Liver (tissue), 8 donors: ENCODE measurements at regions not wholly inside any gene's neighbourhood (a gene's known extent, or its start where the extent isn't known, plus 50 kb on each side); places are given as distances from the start of the nearest gene placed in this dataset.

ENCODE experiments used
- DNase-seq: peaks from one replicate; pipeline ENCODE4 v3.0.0-alpha.2; 2017; ENCODE audit warnings: low spot score
- H3K27ac ChIP-seq, 2 donors: one replicate each; pipeline ENCODE4 v1.7.0; 2013; ENCODE audit warnings: inconsistent platforms in 2 of 2, low read length in 2 of 2, control low read depth in 1 of 2, low read depth in 1 of 2, mild to moderate bottlenecking in 1 of 2
- H3K27me3 ChIP-seq, 4 donors: one replicate each; pipeline versions ENCODE4 v1.6.1 to v1.7.0; 2013; ENCODE audit warnings: low read length in 3 of 4, inconsistent platforms in 1 of 4, mild to moderate bottlenecking in 1 of 4, moderate library complexity in 1 of 4; ENCODE audit not compliant: control insufficient read depth in 4 of 4, insufficient read depth in 4 of 4
- H3K36me3 ChIP-seq, 4 donors: one replicate each; pipeline versions ENCODE4 v1.6.1 to v1.7.0; 2013; ENCODE audit warnings: low read length in 3 of 4, mild to moderate bottlenecking in 3 of 4, low read depth in 1 of 4, moderate library complexity in 1 of 4; ENCODE audit not compliant: control insufficient read depth in 4 of 4, insufficient read depth in 3 of 4
- H3K4me1 ChIP-seq, 4 donors: one replicate each; pipeline versions ENCODE4 v1.6.1 to v1.7.0; 2013; ENCODE audit warnings: low read length in 3 of 4, mild to moderate bottlenecking in 3 of 4, moderate library complexity in 1 of 4; ENCODE audit not compliant: control insufficient read depth in 4 of 4, insufficient read depth in 4 of 4
- H3K4me3 ChIP-seq, 3 donors: one replicate each; pipeline versions ENCODE4 v1.6.1 to v1.7.0; 2013; ENCODE audit warnings: low read length in 3 of 3, control low read depth in 1 of 3, low read depth in 1 of 3, mild to moderate bottlenecking in 1 of 3
- H3K9ac ChIP-seq, 2 donors: one replicate each; pipeline ENCODE4 v1.7.0; 2013; ENCODE audit warnings: low read length in 2 of 2, mild to moderate bottlenecking in 2 of 2, moderate library complexity in 2 of 2, control low read depth in 1 of 2, low read depth in 1 of 2
- H3K9me3 ChIP-seq, 4 donors: one replicate each; pipeline versions ENCODE4 v1.6.1 to v1.7.0; 2013; ENCODE audit warnings: low read length in 3 of 4; ENCODE audit not compliant: control insufficient read depth in 4 of 4
- EGR1 ChIP-seq, 2 donors: IDR thresholded peaks; 2 replicates each; pipeline ENCODE4 v1.6.1; 2016 to 2018; ENCODE audit warnings: antibody characterized with exemption in 2 of 2, low read depth in 2 of 2
- FOXA1 ChIP-seq: IDR thresholded peaks from 2 replicates; pipeline ENCODE4 v1.6.1; 2016; ENCODE audit warnings: antibody characterized with exemption
- HNF4A ChIP-seq, 2 donors: conservative IDR thresholded peaks; 2 replicates each; pipeline ENCODE4 v1.6.1; 2016; ENCODE audit warnings: antibody characterized with exemption in 2 of 2, mild to moderate bottlenecking in 2 of 2
- HNF4G ChIP-seq: IDR thresholded peaks from 2 replicates; pipeline ENCODE4 v1.6.1; 2016; ENCODE audit warnings: antibody characterized with exemption
- JUND ChIP-seq, 2 donors: IDR thresholded peaks; 2 replicates each; pipeline ENCODE4 v1.6.1; 2016; ENCODE audit warnings: antibody characterized with exemption in 2 of 2
- NR2F2 ChIP-seq: IDR thresholded peaks from 2 replicates; pipeline ENCODE4 v1.6.1; 2016; ENCODE audit warnings: antibody characterized with exemption
- RAD21 ChIP-seq, 2 donors: IDR thresholded peaks; 2 replicates each; pipeline ENCODE4 v1.6.1; 2016; ENCODE audit warnings: antibody characterized with exemption in 2 of 2, mild to moderate bottlenecking in 2 of 2
- SP1 ChIP-seq: IDR thresholded peaks from 2 replicates; pipeline ENCODE4 v1.6.1; 2018; ENCODE audit warnings: antibody characterized with exemption, mild to moderate bottlenecking
- TAF1 ChIP-seq: conservative IDR thresholded peaks from 2 replicates; pipeline ENCODE4 v1.6.1; 2016; ENCODE audit warnings: antibody characterized with exemption, mild to moderate bottlenecking
- YY1 ChIP-seq: IDR thresholded peaks from 2 replicates; pipeline ENCODE4 v1.6.1; 2016; ENCODE audit warnings: antibody characterized with exemption, mild to moderate bottlenecking
- WGBS: extraction: QIAGEN DNeasy Blood & Tissue Kit; methylation state at CpG from one replicate; pipeline ENCODE4 v1.1.7; 2013; 5-methylcytosine and 5-hydroxymethylcytosine counted together
- TF ChIP-seq, protein P1 (sequence below): fragments of 150-350 bp; IDR thresholded peaks from 2 replicates; pipeline ENCODE4 v1.5.1; 2017; ENCODE audit warnings: improper control_type of control experiment, low read depth, low read length; ENCODE audit not compliant: missing input control
- TF ChIP-seq, protein P2 (sequence below): IDR thresholded peaks from 2 replicates; pipeline ENCODE4 v1.6.1; 2016; ENCODE audit warnings: antibody characterized with exemption
- TF ChIP-seq, protein P3 (sequence below): IDR thresholded peaks from 2 replicates; pipeline ENCODE4 v1.6.1; 2016; ENCODE audit warnings: antibody characterized with exemption, mild to moderate bottlenecking
- TF ChIP-seq, protein P4 (sequence below): IDR thresholded peaks from 2 replicates; pipeline ENCODE4 v1.6.1; 2016; ENCODE audit warnings: antibody characterized with exemption
- TF ChIP-seq, protein P5 (sequence below): IDR thresholded peaks from 2 replicates; pipeline ENCODE4 v1.6.1; 2016; ENCODE audit warnings: antibody characterized with exemption
- donor health status: healthy.
- donor health status: healthy.
- donor health status: healthy.
- donor health status: healthy.
- donor health status: healthy.

DNA sequence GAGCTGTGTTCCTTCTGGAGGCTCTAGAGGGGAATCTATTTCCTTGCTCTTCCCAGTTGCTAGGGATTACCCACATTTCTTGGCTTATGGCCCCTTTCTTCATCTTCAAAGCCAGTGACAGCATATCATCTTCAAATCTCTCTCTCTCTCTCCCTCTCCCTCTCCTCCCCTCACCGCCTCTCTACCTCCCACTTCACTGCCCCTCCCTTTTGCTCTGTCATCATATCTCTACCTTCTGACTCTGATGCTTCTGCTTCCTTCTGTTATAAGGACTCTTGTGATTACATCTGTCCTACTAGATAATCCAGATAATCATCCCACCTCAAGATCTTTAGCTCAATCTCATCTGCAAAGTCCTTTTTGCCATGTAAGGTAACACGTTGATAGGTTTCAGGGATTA is 93.1 kb upstream of the TEX13D start (continued):
- TF ChIP-seq, protein P1, sequence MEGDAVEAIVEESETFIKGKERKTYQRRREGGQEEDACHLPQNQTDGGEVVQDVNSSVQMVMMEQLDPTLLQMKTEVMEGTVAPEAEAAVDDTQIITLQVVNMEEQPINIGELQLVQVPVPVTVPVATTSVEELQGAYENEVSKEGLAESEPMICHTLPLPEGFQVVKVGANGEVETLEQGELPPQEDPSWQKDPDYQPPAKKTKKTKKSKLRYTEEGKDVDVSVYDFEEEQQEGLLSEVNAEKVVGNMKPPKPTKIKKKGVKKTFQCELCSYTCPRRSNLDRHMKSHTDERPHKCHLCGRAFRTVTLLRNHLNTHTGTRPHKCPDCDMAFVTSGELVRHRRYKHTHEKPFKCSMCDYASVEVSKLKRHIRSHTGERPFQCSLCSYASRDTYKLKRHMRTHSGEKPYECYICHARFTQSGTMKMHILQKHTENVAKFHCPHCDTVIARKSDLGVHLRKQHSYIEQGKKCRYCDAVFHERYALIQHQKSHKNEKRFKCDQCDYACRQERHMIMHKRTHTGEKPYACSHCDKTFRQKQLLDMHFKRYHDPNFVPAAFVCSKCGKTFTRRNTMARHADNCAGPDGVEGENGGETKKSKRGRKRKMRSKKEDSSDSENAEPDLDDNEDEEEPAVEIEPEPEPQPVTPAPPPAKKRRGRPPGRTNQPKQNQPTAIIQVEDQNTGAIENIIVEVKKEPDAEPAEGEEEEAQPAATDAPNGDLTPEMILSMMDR = no peak
- TF ChIP-seq EGR1 (IDR thresholded peaks at IDR 0.05; ENCODE audit: low read depth in 2 of 2) = no peak

DNA sequence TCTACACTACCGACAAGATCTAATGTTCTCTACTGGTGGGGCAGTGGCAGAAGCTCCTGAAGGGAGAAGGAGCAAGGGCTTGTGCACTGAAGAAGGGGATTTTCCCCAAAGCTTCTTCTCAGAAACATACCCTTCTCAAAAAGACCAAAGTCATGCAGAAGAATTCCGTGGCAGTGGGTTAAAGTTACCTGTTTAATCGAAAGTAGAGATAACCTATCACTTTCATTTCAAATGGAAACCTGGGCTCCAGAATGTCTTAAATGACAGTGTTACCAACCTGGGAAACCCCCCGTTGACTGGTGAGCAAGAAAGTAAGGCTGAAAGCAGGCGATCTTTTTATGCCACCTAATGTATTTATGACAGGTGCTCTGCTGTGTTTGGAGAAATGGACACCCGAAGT is 92.5 kb upstream of the TEX13D start:
- DNase-seq = no peak
- Histone ChIP-seq H3K27ac (no peak overlapping the region), H3K4me1 (no peaks in the 10 kb centered on the region), H3K9ac (no peak overlapping the region), H3K9me3 (no peaks in the 10 kb centered on the region), H3K4me3 (no peak overlapping the region), H3K36me3 (no peaks in the 10 kb centered on the region), H3K27me3 (no peaks in the 10 kb centered on the region)
- WGBS = 65% methylated on average over 6 of the region's 6 CpGs
- TF ChIP-seq, protein P2, sequence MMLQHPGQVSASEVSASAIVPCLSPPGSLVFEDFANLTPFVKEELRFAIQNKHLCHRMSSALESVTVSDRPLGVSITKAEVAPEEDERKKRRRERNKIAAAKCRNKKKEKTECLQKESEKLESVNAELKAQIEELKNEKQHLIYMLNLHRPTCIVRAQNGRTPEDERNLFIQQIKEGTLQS = no peak
- TF ChIP-seq EGR1 (IDR thresholded peaks at IDR 0.05; ENCODE audit: low read depth in 2 of 2) (no peak), RAD21 (IDR thresholded peaks at IDR 0.05) (no peak), SP1 (no peak), TAF1 (no peak), HNF4A (conservative IDR thresholded peaks at IDR 0.05) (no peak), HNF4G (no peak), FOXA1 (no peak), YY1 (no peak), NR2F2 (no peak), JUND (IDR thresholded peaks at IDR 0.05) (no peak)
- TF ChIP-seq, protein P3, sequence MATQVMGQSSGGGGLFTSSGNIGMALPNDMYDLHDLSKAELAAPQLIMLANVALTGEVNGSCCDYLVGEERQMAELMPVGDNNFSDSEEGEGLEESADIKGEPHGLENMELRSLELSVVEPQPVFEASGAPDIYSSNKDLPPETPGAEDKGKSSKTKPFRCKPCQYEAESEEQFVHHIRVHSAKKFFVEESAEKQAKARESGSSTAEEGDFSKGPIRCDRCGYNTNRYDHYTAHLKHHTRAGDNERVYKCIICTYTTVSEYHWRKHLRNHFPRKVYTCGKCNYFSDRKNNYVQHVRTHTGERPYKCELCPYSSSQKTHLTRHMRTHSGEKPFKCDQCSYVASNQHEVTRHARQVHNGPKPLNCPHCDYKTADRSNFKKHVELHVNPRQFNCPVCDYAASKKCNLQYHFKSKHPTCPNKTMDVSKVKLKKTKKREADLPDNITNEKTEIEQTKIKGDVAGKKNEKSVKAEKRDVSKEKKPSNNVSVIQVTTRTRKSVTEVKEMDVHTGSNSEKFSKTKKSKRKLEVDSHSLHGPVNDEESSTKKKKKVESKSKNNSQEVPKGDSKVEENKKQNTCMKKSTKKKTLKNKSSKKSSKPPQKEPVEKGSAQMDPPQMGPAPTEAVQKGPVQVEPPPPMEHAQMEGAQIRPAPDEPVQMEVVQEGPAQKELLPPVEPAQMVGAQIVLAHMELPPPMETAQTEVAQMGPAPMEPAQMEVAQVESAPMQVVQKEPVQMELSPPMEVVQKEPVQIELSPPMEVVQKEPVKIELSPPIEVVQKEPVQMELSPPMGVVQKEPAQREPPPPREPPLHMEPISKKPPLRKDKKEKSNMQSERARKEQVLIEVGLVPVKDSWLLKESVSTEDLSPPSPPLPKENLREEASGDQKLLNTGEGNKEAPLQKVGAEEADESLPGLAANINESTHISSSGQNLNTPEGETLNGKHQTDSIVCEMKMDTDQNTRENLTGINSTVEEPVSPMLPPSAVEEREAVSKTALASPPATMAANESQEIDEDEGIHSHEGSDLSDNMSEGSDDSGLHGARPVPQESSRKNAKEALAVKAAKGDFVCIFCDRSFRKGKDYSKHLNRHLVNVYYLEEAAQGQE = no peak
- TF ChIP-seq, protein P1 = no peak
- TF ChIP-seq, protein P4, sequence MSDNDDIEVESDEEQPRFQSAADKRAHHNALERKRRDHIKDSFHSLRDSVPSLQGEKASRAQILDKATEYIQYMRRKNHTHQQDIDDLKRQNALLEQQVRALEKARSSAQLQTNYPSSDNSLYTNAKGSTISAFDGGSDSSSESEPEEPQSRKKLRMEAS = no peak
- TF ChIP-seq, protein P5, sequence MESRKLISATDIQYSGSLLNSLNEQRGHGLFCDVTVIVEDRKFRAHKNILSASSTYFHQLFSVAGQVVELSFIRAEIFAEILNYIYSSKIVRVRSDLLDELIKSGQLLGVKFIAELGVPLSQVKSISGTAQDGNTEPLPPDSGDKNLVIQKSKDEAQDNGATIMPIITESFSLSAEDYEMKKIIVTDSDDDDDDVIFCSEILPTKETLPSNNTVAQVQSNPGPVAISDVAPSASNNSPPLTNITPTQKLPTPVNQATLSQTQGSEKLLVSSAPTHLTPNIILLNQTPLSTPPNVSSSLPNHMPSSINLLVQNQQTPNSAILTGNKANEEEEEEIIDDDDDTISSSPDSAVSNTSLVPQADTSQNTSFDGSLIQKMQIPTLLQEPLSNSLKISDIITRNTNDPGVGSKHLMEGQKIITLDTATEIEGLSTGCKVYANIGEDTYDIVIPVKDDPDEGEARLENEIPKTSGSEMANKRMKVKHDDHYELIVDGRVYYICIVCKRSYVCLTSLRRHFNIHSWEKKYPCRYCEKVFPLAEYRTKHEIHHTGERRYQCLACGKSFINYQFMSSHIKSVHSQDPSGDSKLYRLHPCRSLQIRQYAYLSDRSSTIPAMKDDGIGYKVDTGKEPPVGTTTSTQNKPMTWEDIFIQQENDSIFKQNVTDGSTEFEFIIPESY = no peak
